ENCODE measurements at regions not wholly inside any gene's neighbourhood (a gene's known extent, or its start where the extent isn't known, plus 50 kb on each side); places are given as distances from the start of the nearest gene placed in this dataset.
"Not testable (repeated sequence)": the region's sequence is repeated elsewhere in the genome, so short reads cannot be mapped to it uniquely, and the experiment has no call there.

DNA sequence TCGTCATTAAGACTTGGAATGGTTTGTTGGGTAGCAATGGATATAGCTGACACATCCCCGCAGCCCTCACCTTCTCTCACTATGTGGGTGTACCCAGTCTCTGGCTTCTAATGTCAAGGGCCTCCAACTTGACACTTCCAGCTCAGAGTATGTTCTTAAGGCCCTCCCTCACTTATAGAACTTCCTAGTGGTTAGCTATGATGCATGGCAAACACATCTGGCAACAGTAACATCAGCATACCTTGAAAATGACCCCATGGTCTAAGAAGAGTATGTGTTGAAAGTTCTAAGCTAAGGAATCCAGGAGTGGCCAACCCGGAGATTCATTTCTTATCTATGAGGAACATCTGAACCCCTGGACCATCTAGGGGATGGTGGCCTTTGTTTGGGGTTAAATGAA, 151.2 kb downstream of the GTF2IRD2B start:
- H3K27ac ChIP-seq; H3K4me1 ChIP-seq; DNase-seq; H3K4me3 ChIP-seq; H3K36me3 ChIP-seq; H3K27me3 ChIP-seq; H3K9me3 ChIP-seq; intact Hi-C loops (cut with DNase I; ENCODE audit: low total_unique reads): not testable (repeated sequence)
- no CpG with 5 or more reads among the region's 3 CpGs for WGBS, 5 donors

DNA sequence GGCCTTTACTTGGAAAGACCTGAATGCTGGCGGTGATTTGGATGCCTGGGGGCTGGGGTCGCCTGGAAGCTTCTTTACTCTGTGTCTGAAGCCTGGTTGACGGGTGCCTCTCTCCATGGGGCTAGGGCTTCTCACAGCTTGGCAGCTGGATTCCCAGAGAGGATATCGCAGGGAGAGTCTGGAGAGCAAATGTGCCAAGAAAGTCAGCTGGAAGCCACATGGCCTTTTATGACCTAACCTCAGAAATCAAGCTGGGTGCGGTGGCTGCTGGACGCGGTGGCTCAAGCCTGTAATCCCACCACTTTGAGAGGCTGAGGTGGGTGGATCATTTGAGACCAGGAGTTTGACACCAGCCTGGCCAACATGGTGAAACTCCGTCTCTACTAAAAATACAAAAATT, 147.2 kb upstream of the TRIM73 start:
- H3K36me3 ChIP-seq; H3K4me1 ChIP-seq; H3K4me3 ChIP-seq; H3K9me3 ChIP-seq; intact Hi-C loops (cut with DNase I; ENCODE audit: low total_unique reads); H3K27ac ChIP-seq; H3K27me3 ChIP-seq; DNase-seq: not testable (repeated sequence)
- WGBS, 5 donors: no CpG with 5 or more reads among the region's 8 CpGs

DNA sequence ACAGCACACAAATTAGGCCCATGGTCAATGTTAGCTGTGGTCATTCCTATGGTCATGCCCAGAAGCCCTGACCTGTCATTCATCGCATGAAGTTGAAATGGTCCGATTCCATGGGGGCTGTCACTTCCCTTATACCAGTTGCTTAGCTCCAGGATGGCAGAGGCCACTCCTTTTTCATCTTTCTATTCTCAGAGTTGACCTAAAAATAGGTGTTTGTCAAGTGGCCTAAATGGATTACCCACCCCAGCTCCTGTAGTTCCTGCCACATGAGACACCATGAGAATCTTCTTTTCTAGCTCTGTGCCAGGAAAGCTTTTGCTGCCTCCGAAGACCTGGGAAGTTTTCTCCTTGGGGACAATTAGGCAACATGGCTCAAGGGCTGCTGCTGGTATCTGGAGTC, 141.2 kb upstream of the TRIM73 start:
- H3K27me3 ChIP-seq; H3K4me1 ChIP-seq; DNase-seq; H3K9me3 ChIP-seq; H3K36me3 ChIP-seq; H3K27ac ChIP-seq; H3K4me3 ChIP-seq; intact Hi-C loops (cut with DNase I; ENCODE audit: low total_unique reads): not testable (repeated sequence)
- no CpG with 5 or more reads among the region's 3 CpGs for WGBS, 5 donors

DNA sequence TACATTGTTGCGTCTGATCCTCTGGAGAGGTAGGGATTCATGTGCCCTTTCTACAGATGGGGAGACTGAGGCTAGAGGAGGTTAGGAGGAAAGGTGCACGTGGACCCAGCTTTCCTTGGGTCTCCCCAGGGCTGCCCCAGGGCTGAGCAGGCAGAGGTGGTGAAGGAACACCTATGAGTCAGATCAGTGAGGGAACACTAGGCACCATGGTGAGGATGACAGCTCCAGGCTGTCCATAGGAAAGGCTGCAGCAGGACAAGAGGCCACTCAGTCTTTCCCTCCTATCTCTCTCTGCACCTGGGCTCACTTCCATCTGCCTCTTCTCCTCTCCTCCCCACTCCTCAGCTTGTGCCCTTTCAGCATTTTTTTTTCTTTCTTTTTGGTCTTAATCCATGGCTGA, 138.0 kb upstream of the TRIM73 start:
- H3K4me3 ChIP-seq; DNase-seq; H3K4me1 ChIP-seq; H3K27me3 ChIP-seq; intact Hi-C loops (cut with DNase I; ENCODE audit: low total_unique reads); H3K9me3 ChIP-seq; H3K27ac ChIP-seq; H3K36me3 ChIP-seq: not testable (repeated sequence)
- WGBS, 5 donors: no CpG with 5 or more reads among the region's 2 CpGs

DNA sequence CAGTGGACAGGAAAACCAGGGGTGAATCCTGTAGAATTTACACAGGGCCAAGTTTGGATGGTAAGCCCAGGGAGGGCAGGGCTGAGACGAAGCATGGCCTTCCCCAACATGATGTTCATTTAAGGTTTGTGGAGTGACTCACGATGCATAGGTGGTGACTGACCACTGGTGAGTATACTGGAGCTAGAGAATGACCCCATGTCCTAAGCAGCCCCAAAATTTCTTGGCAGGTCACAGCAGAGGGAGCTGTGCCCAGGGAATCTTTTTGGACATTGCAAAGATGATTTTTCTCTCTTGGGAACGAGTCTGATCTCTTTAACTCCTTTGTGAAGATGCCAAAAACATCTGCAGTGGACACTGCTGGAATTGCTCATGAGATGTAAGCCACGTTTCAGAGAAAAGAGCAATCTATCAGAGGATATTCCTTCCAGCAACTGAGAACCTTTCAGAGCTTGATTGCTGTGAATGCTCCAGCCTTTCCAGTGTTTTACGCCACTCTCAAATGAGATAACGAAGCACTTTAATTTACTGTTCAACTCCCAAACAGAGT, 135.9 kb upstream of the TRIM73 start:
- DNase-seq; intact Hi-C loops (cut with DNase I; ENCODE audit: low total_unique reads); H3K36me3 ChIP-seq; H3K9me3 ChIP-seq; H3K4me1 ChIP-seq; H3K27me3 ChIP-seq; H3K4me3 ChIP-seq; H3K27ac ChIP-seq: not testable (repeated sequence)
- WGBS, 5 donors: no CpG with 5 or more reads among the region's 6 CpGs

DNA sequence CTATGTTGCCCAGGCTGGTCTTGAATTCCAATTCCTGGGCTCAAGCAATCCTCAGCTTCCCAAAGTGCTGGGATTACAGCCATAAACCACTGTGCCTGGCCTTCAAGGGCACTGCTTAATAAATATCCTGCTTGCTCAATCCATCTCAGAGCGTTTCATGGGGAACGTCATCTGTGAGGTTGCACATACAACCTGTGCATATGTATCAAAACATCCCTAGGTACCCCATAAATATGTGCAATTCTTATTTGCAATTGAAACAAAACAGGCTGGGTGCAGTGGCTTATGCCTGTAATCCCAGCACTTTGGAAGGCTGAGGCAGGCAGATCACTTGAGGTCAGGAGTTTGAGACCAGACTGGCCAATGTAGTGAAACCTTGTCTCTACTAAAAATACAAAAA, 133.8 kb upstream of the TRIM73 start:
- H3K4me3 ChIP-seq; intact Hi-C loops (cut with DNase I; ENCODE audit: low total_unique reads); H3K9me3 ChIP-seq; H3K4me1 ChIP-seq; H3K27me3 ChIP-seq; DNase-seq; H3K27ac ChIP-seq; H3K36me3 ChIP-seq: not testable (repeated sequence)
- WGBS, 5 donors: no CpG with 5 or more reads among the region's 2 CpGs

DNA sequence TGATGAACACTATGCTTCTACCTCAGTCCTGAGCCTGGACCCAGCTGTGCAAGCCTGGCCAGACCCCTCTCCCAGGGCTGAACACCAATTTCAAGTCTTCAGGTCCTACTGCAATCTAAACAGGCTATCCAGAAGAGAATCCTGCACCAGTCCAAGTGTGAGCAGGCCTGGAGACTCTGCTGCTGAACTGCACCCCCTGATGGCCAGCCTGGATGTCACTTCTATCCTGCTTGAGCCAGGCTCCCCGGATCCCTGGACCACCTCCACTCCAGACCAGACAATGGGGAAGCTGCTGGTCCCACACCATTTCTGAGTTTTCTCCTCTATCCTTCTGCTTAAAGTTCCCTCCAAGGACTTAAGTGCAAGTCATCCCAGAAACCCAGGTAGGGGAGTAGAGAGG, 127.3 kb upstream of the TRIM73 start:
- H3K4me3 ChIP-seq; H3K27me3 ChIP-seq; DNase-seq; H3K4me1 ChIP-seq; intact Hi-C loops (cut with DNase I; ENCODE audit: low total_unique reads); H3K36me3 ChIP-seq; H3K27ac ChIP-seq; H3K9me3 ChIP-seq: not testable (repeated sequence)
- no CpG with 5 or more reads among the region's 1 CpG for WGBS, 5 donors

DNA sequence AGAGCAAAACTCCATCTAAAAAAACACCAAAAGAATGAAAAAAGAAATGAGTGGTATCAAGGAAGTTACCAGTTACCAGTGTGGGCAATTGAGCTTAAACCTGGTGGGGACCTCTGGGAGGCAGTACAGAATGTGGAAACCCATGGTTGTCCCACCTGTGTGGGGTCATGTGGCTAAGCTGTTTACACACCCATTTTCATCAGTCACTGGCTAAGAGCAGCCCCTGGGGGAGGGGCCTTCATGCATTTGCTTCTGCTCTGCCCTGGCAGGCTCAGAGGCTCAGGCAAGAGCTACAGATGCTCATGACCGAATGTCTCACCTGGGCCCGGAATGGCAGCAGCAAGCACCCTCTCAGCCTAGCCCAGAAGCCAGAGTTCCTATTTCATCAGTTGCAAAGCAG, 126.3 kb upstream of the TRIM73 start:
- H3K27me3 ChIP-seq; DNase-seq; H3K9me3 ChIP-seq; H3K27ac ChIP-seq; H3K4me3 ChIP-seq; intact Hi-C loops (cut with DNase I; ENCODE audit: low total_unique reads); H3K36me3 ChIP-seq; H3K4me1 ChIP-seq: not testable (repeated sequence)
- no CpG with 5 or more reads among the region's 2 CpGs for WGBS, 5 donors

DNA sequence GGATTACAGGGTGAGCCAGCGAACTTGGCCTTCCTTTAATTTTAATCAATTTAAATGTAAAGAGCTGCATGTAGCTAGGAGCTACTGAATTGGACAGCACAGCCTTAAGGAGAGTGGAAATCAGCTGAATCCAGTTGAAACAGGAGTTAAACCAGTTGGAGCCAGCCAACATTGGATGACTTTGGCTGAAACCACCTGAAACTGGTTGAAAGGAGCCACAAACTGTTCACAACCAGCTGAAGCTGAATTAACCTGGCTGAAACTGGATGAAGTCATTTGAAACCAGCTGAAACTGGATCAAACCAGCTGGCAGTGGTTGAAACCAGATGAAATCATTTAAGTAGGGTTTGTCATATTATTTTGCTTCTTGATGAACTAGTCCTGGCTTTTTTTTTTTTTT, 121.3 kb upstream of the TRIM73 start:
- not testable (repeated sequence) for H3K9me3 ChIP-seq

More for the DNA sequence above, 121.3 kb upstream of the TRIM73 start:
- no CpG with 5 or more reads among the region's 1 CpG for WGBS, 5 donors
- H3K36me3 ChIP-seq; H3K27ac ChIP-seq; H3K4me1 ChIP-seq; H3K27me3 ChIP-seq; H3K4me3 ChIP-seq; DNase-seq; intact Hi-C loops (cut with DNase I; ENCODE audit: low total_unique reads): not testable (repeated sequence)

All from stomach (tissue), 8 donors.